Kidney (tissue), 13 donors: ENCODE measurements at regions not wholly inside any gene's neighbourhood (a gene's known extent, or its start where the extent isn't known, plus 50 kb on each side); places are given as distances from the start of the nearest gene placed in this dataset.

ENCODE experiments used
- DNase-seq, 5 donors: peaks; one replicate each; pipeline ENCODE4 v3.0.0-alpha.2; 2013 to 2020
- FAIRE-seq: peaks from 2 replicates; lab custom pipeline; 2012; peaks lifted over from hg19 to GRCh38; lab: Jason Lieb, UNC
- H3K27ac ChIP-seq, 2 donors: one replicate each; pipeline ENCODE4 v1.7.0; 2013; ENCODE audit warnings: low read depth in 2 of 2, low read length in 2 of 2, inconsistent platforms in 1 of 2
- H3K27me3 ChIP-seq: one replicate; pipeline ENCODE4 v1.7.1; 2013; ENCODE audit warnings: low read length, inconsistent platforms; ENCODE audit not compliant: control insufficient read depth, insufficient read depth
- H3K36me3 ChIP-seq, 3 donors: one replicate each; pipeline versions ENCODE4 v1.7.0 to v1.7.1; 2013; ENCODE audit warnings: low read length in 3 of 3, control low read depth in 1 of 3, inconsistent platforms in 1 of 3; ENCODE audit not compliant: insufficient read depth in 3 of 3, control insufficient read depth in 2 of 3
- H3K4me1 ChIP-seq, 3 donors: one replicate each; pipeline versions ENCODE4 v1.7.0 to v1.7.1; 2013; ENCODE audit warnings: low read length in 3 of 3, inconsistent platforms in 1 of 3, low read depth in 1 of 3; ENCODE audit not compliant: control insufficient read depth in 2 of 3, insufficient read depth in 2 of 3
- H3K4me3 ChIP-seq, 3 donors: one replicate each; pipeline versions ENCODE4 v1.7.0 to v1.8.1; 2013; ENCODE audit warnings: low read length in 3 of 3, control low read depth in 1 of 3, inconsistent platforms in 1 of 3
- H3K9ac ChIP-seq, 3 donors: one replicate each; pipeline versions ENCODE4 v1.7.0 to v1.7.1; 2013; ENCODE audit warnings: low read length in 3 of 3, control low read depth in 1 of 3, inconsistent platforms in 1 of 3
- H3K9me3 ChIP-seq, 3 donors: one replicate each; pipeline versions ENCODE4 v1.7.0 to v1.7.1; 2013; ENCODE audit warnings: low read length in 3 of 3, control low read depth in 1 of 3, inconsistent platforms in 1 of 3; ENCODE audit not compliant: control insufficient read depth in 2 of 3, insufficient read depth in 1 of 3
- intact Hi-C: fragments of 100-400 bp; cut with DNase I; formaldehyde crosslinking; loops from one replicate; pipeline ENCODE4 v1.11.1; 2022
- TF ChIP-seq, protein P1 (sequence below): IDR thresholded peaks from 3 replicates; pipeline ENCODE4 v1.5.1; 2012; ENCODE audit warnings: mild to moderate bottlenecking, moderate library complexity, borderline replicate concordance; ENCODE audit not compliant: insufficient read depth; ENCODE audit errors: extremely low read depth
- donor health status: control.
- donor health status: control.
- donor health status: control.
- donor health status: control.
- donor health status: control.
- donor health status: DM: yes; HTN: yes; CAD: no.
- donor health status: Normal renal cell carcinoma (clear cell type).

GRCh38 chr18:73038336-73038735, 170.5 kb upstream of the NETO1 start:
- H3K9ac ChIP-seq, result no peak overlapping the region
- no peak for FAIRE-seq
- no peak for DNase-seq
- TF ChIP-seq, protein P1, sequence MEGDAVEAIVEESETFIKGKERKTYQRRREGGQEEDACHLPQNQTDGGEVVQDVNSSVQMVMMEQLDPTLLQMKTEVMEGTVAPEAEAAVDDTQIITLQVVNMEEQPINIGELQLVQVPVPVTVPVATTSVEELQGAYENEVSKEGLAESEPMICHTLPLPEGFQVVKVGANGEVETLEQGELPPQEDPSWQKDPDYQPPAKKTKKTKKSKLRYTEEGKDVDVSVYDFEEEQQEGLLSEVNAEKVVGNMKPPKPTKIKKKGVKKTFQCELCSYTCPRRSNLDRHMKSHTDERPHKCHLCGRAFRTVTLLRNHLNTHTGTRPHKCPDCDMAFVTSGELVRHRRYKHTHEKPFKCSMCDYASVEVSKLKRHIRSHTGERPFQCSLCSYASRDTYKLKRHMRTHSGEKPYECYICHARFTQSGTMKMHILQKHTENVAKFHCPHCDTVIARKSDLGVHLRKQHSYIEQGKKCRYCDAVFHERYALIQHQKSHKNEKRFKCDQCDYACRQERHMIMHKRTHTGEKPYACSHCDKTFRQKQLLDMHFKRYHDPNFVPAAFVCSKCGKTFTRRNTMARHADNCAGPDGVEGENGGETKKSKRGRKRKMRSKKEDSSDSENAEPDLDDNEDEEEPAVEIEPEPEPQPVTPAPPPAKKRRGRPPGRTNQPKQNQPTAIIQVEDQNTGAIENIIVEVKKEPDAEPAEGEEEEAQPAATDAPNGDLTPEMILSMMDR, result no peak
- intact Hi-C loops, result no loop called here
- H3K27me3 ChIP-seq, result no peaks in the 10 kb centered on the region
- no peak overlapping the region for H3K27ac ChIP-seq
- no peak overlapping the region for H3K4me3 ChIP-seq
- no peaks in the 10 kb centered on the region for H3K4me1 ChIP-seq
- H3K9me3 ChIP-seq, result no peaks in the 10 kb centered on the region
- no peaks in the 10 kb centered on the region for H3K36me3 ChIP-seq

DNA sequence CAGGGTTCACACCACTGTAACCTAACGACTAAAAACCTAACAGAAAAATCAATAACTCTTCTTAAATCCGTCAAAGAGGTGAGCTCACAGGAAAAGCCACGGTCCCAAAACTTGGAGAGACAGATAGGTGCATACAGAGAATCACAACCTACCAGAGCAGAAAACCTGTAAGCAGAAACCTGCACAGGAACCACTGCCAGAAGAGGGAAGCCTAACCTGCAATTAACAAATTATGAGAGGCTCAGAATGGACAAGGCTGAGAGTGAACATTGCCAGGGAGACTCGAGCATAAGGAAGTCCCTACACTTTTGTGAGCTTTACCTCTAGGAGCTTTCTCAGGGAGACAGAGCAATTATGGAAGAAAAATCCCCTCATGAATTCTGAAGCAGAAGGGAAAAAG, 156.2 kb upstream of the NETO1 start:
- H3K27me3 ChIP-seq, result no peaks in the 10 kb centered on the region
- TF ChIP-seq, protein P1, result no peak
- FAIRE-seq (no peak), DNase-seq (no peak)
- no peak overlapping the region for H3K9ac ChIP-seq
- no peaks in the 10 kb centered on the region for H3K4me1 ChIP-seq
- H3K9me3 ChIP-seq, result no peaks in the 10 kb centered on the region
- H3K36me3 ChIP-seq, result no peaks in the 10 kb centered on the region
- H3K4me3 ChIP-seq, result no peak overlapping the region
- no peak overlapping the region for H3K27ac ChIP-seq
- intact Hi-C loops, result no loop called here

DNA sequence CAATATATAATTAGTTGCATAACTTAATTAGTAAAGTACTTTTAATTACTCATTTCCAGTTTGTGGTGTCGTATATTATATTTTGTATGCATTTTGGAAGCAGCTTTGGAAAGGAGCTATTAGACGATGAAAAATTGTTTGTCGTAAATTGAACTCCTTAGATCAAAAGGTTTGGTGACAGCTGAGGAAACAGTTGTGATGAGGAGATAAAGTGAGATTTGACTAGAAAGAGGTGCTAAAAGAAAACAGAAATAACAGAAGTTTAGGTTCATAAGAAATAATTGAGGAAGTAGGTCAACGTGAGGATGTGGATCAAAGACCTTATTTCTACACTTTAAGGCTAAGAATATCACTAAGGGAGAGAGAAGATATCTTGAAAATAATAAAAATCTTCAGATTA, 141.9 kb upstream of the NETO1 start:
- no peak for FAIRE-seq

More for the DNA sequence above, 141.9 kb upstream of the NETO1 start:
- intact Hi-C loops, result no loop called here
- no peaks in the 10 kb centered on the region for H3K27me3 ChIP-seq
- H3K9me3 ChIP-seq, result no peaks in the 10 kb centered on the region
- TF ChIP-seq, protein P1, result no peak
- H3K36me3 ChIP-seq, result no peaks in the 10 kb centered on the region
- DNase-seq, result no peak
- no peak overlapping the region for H3K27ac ChIP-seq
- H3K4me3 ChIP-seq, result no peak overlapping the region
- no peaks in the 10 kb centered on the region for H3K4me1 ChIP-seq
- no peak overlapping the region for H3K9ac ChIP-seq
